GM12874 (cell line): ENCODE measurements at regions not wholly inside any gene's neighbourhood (a gene's known extent, or its start where the extent isn't known, plus 50 kb on each side); places are given as distances from the start of the nearest gene placed in this dataset.

ENCODE experiments used
- CTCF ChIP-seq: IDR thresholded peaks from 2 replicates; pipeline ENCODE4 v1.5.1; 2011; ENCODE audit warnings: low read depth, mild to moderate bottlenecking, control low read depth, low read length, moderate library complexity; ENCODE audit not compliant: insufficient read depth

GRCh38 chr2:12363138-12363537 is 353.6 kb upstream of the TRIB2 start:
- TF ChIP-seq CTCF: no peak

DNA sequence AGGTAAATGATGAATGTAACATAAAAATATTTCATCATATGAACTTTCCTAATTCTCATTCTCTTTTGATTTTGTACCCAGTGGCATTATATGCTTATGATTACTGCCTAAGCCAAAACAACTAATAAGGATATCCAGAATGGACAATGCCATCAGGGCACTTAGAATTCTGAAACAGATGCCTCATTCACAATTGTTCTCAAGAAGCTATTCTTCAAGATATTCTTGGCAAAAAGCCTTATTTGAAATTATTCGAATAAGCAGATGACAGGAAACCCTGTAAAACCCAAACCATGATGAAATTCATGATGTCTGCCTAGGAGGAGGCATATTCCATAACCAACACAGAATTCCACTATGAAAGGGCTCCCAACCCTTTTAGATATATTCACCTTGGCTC is 353.2 kb upstream of the TRIB2 start:
- TF ChIP-seq CTCF: no peak

DNA sequence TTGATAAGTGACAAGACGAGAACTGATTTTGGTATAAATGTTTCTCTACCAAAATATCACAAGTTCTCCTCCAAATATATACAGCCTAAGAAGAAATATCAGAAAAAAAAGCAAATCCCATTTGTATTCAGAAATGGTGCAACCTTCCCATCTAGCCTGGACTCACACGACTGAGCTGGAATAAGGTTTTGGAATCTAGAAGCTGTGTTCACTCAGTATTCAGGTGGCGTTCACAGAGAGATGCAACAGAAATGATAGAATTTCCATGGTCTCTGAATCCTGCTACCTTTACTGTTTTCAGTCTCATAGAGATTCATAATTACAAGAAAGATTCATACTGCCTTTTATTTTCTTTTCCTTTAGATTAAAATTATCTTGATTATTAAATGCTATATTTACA is 347.2 kb upstream of the TRIB2 start:
- TF ChIP-seq CTCF: no peak

- no peak for TF ChIP-seq CTCF
Measured at GRCh38 chr2:12376025-12376424, 340.7 kb upstream of the TRIB2 start.

DNA sequence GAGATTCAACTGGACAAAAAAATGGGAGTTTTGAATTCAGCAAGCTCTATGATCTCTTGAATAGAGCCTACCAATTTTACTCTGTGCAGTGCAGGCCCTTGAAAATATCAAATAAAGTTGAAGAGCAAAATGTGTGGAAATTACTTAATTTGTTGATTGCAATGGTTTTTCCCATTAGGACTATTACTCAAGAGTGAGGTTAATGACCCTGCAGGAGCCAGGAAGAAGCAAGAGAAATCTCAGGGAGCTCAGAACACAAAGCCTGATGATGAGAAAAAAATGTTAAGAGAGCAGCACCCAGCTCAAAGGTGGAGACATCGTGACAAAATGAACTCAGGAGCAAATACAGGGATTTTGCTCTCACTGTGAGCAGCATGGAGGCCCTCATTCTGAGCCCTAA is 337.6 kb upstream of the TRIB2 start:
- no peak for TF ChIP-seq CTCF

DNA sequence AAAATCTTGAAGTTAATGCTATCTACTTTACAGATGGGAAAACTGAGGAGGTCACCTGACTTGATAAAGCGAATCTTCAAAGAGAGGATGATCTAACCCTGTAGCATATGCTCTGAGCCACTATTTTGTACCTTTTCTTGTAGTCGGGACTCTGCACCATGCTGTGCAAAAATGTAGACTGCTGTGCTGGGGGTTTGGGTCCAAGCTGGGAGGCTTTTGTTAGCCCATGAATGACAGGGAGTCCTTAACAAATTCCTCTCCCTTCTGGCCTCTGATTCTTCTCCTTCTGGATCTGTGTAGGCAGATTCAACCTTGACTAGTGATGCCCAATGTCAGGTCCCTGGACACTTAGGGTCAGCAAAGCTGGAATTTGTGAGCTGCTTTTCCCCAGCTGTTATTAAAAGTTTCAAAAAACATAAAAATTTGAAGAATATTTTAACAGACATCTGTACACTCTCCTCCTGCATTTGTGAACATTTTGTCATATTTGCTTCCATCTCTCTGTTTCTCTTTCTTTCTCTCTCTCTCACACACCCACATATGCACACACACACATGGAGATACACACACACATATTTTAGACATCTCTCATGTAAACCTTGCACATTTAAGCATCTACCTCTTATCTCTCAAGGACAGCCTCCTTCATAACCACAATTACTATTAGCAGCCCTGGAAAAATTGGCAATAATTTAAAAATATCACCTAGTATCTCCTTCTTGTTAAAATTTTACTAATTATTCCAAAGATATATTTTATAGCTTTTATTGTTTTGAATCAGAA is 335.0 kb upstream of the TRIB2 start:
- TF ChIP-seq CTCF: no peak

DNA sequence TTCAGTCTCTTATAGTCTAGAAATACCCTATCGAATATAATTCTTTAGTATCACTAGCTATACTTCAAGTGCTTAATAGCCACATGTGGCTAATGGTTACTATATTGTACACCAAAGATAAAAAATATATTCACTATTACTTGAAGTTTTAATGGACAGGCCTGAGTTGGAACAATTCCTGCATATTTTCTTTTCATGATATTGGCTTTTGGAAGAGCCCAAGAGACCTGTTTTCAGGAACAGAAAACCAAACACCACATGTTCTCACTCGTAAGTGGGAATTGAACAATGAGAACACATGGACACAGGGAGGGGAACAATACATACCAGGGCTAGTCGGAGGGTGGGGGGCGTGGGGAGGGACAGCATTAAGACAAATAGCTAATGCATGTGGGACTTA is 334.4 kb upstream of the TRIB2 start:
- no peak for TF ChIP-seq CTCF
